Activated CD4-positive, alpha-beta T cell treated with anti-CD3 and anti-CD28 coated beads, Interleukin-2, amount 10 ng/mL, durations not matched to agents 24 days and 14 days (primary cell): ENCODE measurements at regions not wholly inside any gene's neighbourhood (a gene's known extent, or its start where the extent isn't known, plus 50 kb on each side); places are given as distances from the start of the nearest gene placed in this dataset.
"Not testable (repeated sequence)": the region's sequence is repeated elsewhere in the genome, so short reads cannot be mapped to it uniquely, and the experiment has no call there.

Experiments
- DNase-seq: peaks from one replicate; pipeline ENCODE4 v3.0.0; 2022
- H3K27ac Mint-ChIP-seq: one replicate; pipeline ENCODE4 v1.8.0; 2022; ENCODE audit warnings: mild to moderate bottlenecking, mixed read lengths
- H3K27me3 Mint-ChIP-seq: one replicate; pipeline ENCODE4 v1.8.0; 2022; ENCODE audit warnings: mixed read lengths
- H3K36me3 Mint-ChIP-seq: one replicate; pipeline ENCODE4 v1.8.0; 2022; ENCODE audit warnings: low read depth, mild to moderate bottlenecking, mixed read lengths
- H3K4me1 Mint-ChIP-seq: one replicate; pipeline ENCODE4 v1.8.0; 2021; ENCODE audit warnings: mixed read lengths
- H3K4me3 Mint-ChIP-seq: one replicate; pipeline ENCODE4 v1.8.0; 2022; ENCODE audit warnings: mild to moderate bottlenecking, moderate library complexity, mixed read lengths
- H3K9me3 Mint-ChIP-seq: one replicate; pipeline ENCODE4 v1.8.0; 2021; ENCODE audit warnings: mixed read lengths
- intact Hi-C: fragments of 100-400 bp; cut with micrococcal nuclease; formaldehyde crosslinking; loops from one replicate; pipeline ENCODE4 v1.15.1; 2023

GRCh38 chr6:168233875-168234213, 85.7 kb downstream of the DACT2 start:
- H3K27ac Mint-ChIP-seq, H3K36me3 Mint-ChIP-seq, DNase-seq, H3K4me3 Mint-ChIP-seq, H3K27me3 Mint-ChIP-seq, intact Hi-C loops, H3K9me3 Mint-ChIP-seq, H3K4me1 Mint-ChIP-seq: not testable (repeated sequence)

- Mint-ChIP-seq H3K4me1 (peaks cover under 1% of the 10 kb centered on the region), H3K27ac (no peak overlapping the region), H3K36me3 (no peaks in the 10 kb centered on the region), H3K4me3 (no peak overlapping the region), H3K9me3 (no peaks in the 10 kb centered on the region), H3K27me3 (no peaks in the 10 kb centered on the region)
- intact Hi-C loops = no loop called here
- no peak for DNase-seq
Measured at GRCh38 chr6:168232989-168233874, 86.3 kb downstream of the DACT2 start.

- Mint-ChIP-seq H3K36me3 (no peaks in the 10 kb centered on the region), H3K27me3 (no peaks in the 10 kb centered on the region), H3K4me1 (no peaks in the 10 kb centered on the region), H3K27ac (no peak overlapping the region), H3K4me3 (no peak overlapping the region), H3K9me3 (no peaks in the 10 kb centered on the region)
- no peak for DNase-seq
- intact Hi-C loops = no loop called here
Measured at GRCh38 chr6:168232528-168232927, 87.0 kb downstream of the DACT2 start.

DNA sequence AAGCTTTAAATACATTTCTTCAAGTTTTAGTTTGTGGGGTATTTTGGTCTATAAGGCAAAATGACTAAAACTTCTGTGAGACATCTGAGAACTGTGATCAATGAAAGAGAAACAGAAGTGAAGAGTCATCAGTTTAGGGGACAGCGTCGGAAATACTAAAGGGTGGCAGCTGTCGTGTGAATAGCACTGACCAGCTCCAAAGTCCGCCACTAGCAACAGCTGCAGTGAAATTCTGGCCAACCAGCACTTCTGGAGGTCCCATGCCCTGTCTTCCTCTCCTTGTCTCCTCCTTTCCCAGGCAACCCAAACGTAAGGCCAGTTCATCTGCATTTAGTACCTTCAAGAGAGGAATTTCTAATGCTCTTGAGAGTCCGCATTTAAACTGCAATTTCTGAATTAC, 87.5 kb downstream of the DACT2 start:
- Mint-ChIP-seq H3K36me3 (no peaks in the 10 kb centered on the region), H3K9me3 (no peaks in the 10 kb centered on the region), H3K4me3 (no peak overlapping the region), H3K27me3 (no peaks in the 10 kb centered on the region), H3K27ac (no peak overlapping the region), H3K4me1 (no peaks in the 10 kb centered on the region)
- DNase-seq = no peak
- intact Hi-C loops = no loop called here

GRCh38 chr6:168231393-168231957, 88.1 kb downstream of the DACT2 start:
- Mint-ChIP-seq H3K36me3 (no peaks in the 10 kb centered on the region), H3K4me3 (no peak overlapping the region), H3K9me3 (no peaks in the 10 kb centered on the region), H3K27me3 (peaks cover 3% of the 10 kb centered on the region), H3K27ac (no peak overlapping the region), H3K4me1 (no peaks in the 10 kb centered on the region)
- intact Hi-C loops = no loop called here
- DNase-seq = no peak

GRCh38 chr6:168229368-168229752, 90.2 kb downstream of the DACT2 start:
- H3K36me3 Mint-ChIP-seq = no peaks in the 10 kb centered on the region
- H3K4me3 Mint-ChIP-seq = no peak overlapping the region
- H3K4me1 Mint-ChIP-seq = no peaks in the 10 kb centered on the region
- intact Hi-C loops = no loop called here
- H3K27me3 Mint-ChIP-seq = peaks cover 7% of the 10 kb centered on the region
- H3K9me3 Mint-ChIP-seq = no peaks in the 10 kb centered on the region
- no peak overlapping the region for H3K27ac Mint-ChIP-seq
- no peak for DNase-seq

DNA sequence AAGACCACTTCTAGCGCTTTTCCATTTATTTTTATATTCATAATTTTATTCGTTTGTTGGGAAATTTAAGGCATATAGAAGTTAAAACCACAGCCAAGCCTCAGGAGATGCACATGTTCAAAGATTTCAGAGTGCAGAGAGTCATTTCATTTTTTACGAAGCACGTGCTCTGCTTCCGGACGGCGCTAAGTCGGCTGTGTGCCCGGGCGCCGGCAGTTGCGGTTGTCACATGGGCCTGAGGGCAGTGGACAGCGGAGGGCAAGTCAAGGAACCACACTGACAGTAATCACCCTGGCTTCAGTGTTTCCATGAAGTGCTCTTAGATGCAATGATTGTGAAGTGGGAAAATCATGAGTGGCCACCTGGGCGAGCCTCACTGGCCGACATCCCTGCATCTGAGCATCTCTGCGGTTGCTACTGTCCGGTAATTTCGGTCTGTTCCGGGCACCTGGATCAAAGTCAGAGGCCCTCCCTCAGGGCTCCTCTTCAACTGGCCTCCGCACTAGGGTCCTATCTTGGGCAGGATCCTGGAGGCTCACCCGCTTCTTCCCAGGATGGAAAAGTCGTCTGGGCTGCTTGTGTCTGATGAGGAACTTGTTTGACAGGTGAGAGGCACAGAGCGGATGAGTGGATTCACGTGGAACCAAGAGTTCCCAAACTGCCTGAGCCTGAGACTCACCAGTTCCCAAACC, 90.8 kb downstream of the DACT2 start:
- Mint-ChIP-seq H3K36me3 (no peaks in the 10 kb centered on the region), H3K27ac (no peak overlapping the region), H3K4me1 (no peaks in the 10 kb centered on the region), H3K9me3 (no peaks in the 10 kb centered on the region), H3K4me3 (no peak overlapping the region), H3K27me3 (peaks cover 7% of the 10 kb centered on the region)
- intact Hi-C loops = no loop called here
- no peak for DNase-seq

- no peaks in the 10 kb centered on the region for H3K36me3 Mint-ChIP-seq
- intact Hi-C loops = no loop called here
- H3K4me3 Mint-ChIP-seq = no peak overlapping the region
Measured at GRCh38 chr6:168227840-168228239, 91.7 kb downstream of the DACT2 start.

GRCh38 chr6:168226902-168227318, 92.7 kb downstream of the DACT2 start:
- DNase-seq = no peak
- Mint-ChIP-seq H3K27ac (no peak overlapping the region), H3K4me1 (no peaks in the 10 kb centered on the region), H3K36me3 (no peaks in the 10 kb centered on the region), H3K9me3 (no peaks in the 10 kb centered on the region), H3K27me3 (peaks cover 7% of the 10 kb centered on the region), H3K4me3 (no peak overlapping the region)
- intact Hi-C loops = no loop called here

More at GRCh38 chr6:168227840-168228239, 91.7 kb downstream of the DACT2 start:
- H3K4me1 Mint-ChIP-seq = no peaks in the 10 kb centered on the region
- no peak overlapping the region for H3K27ac Mint-ChIP-seq
- H3K9me3 Mint-ChIP-seq = no peaks in the 10 kb centered on the region
- H3K27me3 Mint-ChIP-seq = peaks cover 7% of the 10 kb centered on the region
- no peak for DNase-seq

GRCh38 chr6:168226061-168226752, 93.4 kb downstream of the DACT2 start:
- H3K27me3 Mint-ChIP-seq = peaks cover 7% of the 10 kb centered on the region
- no peak overlapping the region for H3K27ac Mint-ChIP-seq
- no peaks in the 10 kb centered on the region for H3K36me3 Mint-ChIP-seq
- H3K4me3 Mint-ChIP-seq = no peak overlapping the region
- no peak for DNase-seq
- no peaks in the 10 kb centered on the region for H3K9me3 Mint-ChIP-seq
- no peaks in the 10 kb centered on the region for H3K4me1 Mint-ChIP-seq
- intact Hi-C loops = no loop called here

GRCh38 chr6:168225471-168225911, 94.1 kb downstream of the DACT2 start:
- Mint-ChIP-seq H3K36me3 (no peaks in the 10 kb centered on the region), H3K27me3 (peaks cover 7% of the 10 kb centered on the region), H3K27ac (no peak overlapping the region), H3K9me3 (no peaks in the 10 kb centered on the region), H3K4me1 (peaks cover 3% of the 10 kb centered on the region), H3K4me3 (no peak overlapping the region)
- intact Hi-C loops = no loop called here
- no peak for DNase-seq

DNA sequence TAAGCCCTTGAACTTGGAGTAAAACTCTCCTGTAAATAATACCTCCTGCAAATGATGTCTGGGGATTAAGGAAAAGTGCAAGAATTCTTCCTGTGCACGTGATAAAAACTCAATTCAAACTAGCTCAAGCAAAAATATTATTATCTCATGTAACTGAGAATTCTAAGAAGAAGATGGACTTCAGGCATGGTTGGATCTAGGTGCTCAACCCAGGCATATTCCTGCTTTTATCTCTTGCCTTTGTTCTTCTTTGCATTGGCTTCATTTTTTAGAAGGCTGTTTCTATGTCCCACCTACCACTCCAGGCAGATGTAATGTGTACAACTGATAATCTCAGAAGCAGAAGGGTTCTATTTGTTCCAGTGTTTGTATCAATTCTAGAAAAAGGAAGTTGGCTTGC, 95.8 kb downstream of the DACT2 start:
- Mint-ChIP-seq H3K9me3 (no peaks in the 10 kb centered on the region), H3K4me3 (no peak overlapping the region), H3K4me1 (peaks cover 3% of the 10 kb centered on the region), H3K36me3 (no peaks in the 10 kb centered on the region), H3K27me3 (peaks cover 7% of the 10 kb centered on the region), H3K27ac (no peak overlapping the region)
- intact Hi-C loops = no loop called here
- no peak for DNase-seq

DNA sequence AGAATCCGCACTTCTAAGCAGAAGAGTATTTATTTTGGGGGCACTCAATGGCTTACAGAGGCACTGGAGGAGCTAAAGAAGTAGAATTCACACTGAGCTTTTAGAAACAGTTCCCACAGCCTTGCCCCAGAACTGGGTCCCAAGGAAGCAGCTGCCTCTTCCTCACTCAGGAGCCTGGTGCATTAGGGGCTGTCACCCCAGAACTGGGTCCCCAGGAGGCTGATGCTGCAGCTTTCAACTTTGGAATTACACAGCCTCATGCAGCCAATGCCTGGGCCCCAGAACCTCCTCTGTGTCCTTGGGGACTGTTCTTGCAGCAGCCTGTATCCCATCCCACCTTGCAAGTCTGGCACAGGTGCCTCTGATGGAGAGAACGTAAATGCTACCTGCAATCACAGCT, 96.4 kb downstream of the DACT2 start:
- intact Hi-C loops = no loop called here
- H3K27ac Mint-ChIP-seq = no peak overlapping the region
- H3K9me3 Mint-ChIP-seq = no peaks in the 10 kb centered on the region
- H3K36me3 Mint-ChIP-seq = no peaks in the 10 kb centered on the region
- peaks cover 7% of the 10 kb centered on the region for H3K27me3 Mint-ChIP-seq
- H3K4me3 Mint-ChIP-seq = no peak overlapping the region
- no peak for DNase-seq
- peaks cover 3% of the 10 kb centered on the region for H3K4me1 Mint-ChIP-seq
